ENCODE measurements at regions not wholly inside any gene's neighbourhood (a gene's known extent, or its start where the extent isn't known, plus 50 kb on each side); places are given as distances from the start of the nearest gene placed in this dataset.

- Histone ChIP-seq H3K36me3 (ENCODE audit: insufficient read depth) (peaks cover 8% of the 10 kb centered on the region), H3K27me3 (ENCODE audit: insufficient read depth) (no peaks in the 10 kb centered on the region), H3K4me1 (ENCODE audit: insufficient read depth) (peaks cover 27% of the 10 kb centered on the region), H3K4me2 (no peak overlapping the region), H3K9me2 (ENCODE audit: insufficient read depth) (no peaks in the 10 kb centered on the region), H2AFZ (no peak overlapping the region), H3K27ac (ENCODE audit: low read depth) (no peak overlapping the region), H3K4me3 (no peak overlapping the region), H3F3A (replicated peaks; ENCODE audit: low read depth) (no peaks in the 10 kb centered on the region), H4K20me1 (replicated peaks; ENCODE audit: insufficient read depth) (no peaks in the 10 kb centered on the region), H3K79me2 (replicated peaks; ENCODE audit: insufficient read depth) (no peaks in the 10 kb centered on the region)
- Mint-ChIP-seq H3K36me3 (ENCODE audit: low read depth) (peaks cover 23% of the 10 kb centered on the region), H3K27me3 (ENCODE audit: insufficient read depth, low read depth, poor library complexity) (peaks cover 11% of the 10 kb centered on the region), H3K4me1 (peaks cover 9% of the 10 kb centered on the region; the same call in 2 of the 3 replicates), H3K4me3 (no peak overlapping the region), H3K27ac (no peak overlapping the region), H3K9me3 (peaks cover 33% of the 10 kb centered on the region)
- DNase-seq (ENCODE audit: low spot score) (no peak), ATAC-seq (no peak)
- no peak for TF ChIP-seq NANOG (IDR thresholded peaks at IDR 0.05; ENCODE audit: borderline replicate concordance)
Observed at GRCh38 chr13:106340249-106340648, 195.2 kb downstream of the EFNB2 start.

- no peak for ATAC-seq
- Histone ChIP-seq H3K27ac (ENCODE audit: low read depth) (no peak overlapping the region), H3K4me3 (no peak overlapping the region), H4K20me1 (replicated peaks; ENCODE audit: insufficient read depth) (no peaks in the 10 kb centered on the region), H2AFZ (no peak overlapping the region), H3K9me2 (ENCODE audit: insufficient read depth) (no peaks in the 10 kb centered on the region), H3K79me2 (replicated peaks; ENCODE audit: insufficient read depth) (no peaks in the 10 kb centered on the region), H3K36me3 (ENCODE audit: insufficient read depth) (peaks cover 8% of the 10 kb centered on the region), H3F3A (replicated peaks; ENCODE audit: low read depth) (no peaks in the 10 kb centered on the region), H3K27me3 (ENCODE audit: insufficient read depth) (no peaks in the 10 kb centered on the region), H3K4me2 (no peak overlapping the region), H3K4me1 (ENCODE audit: insufficient read depth) (peaks cover 20% of the 10 kb centered on the region)
- peaks cover 23% of the 10 kb centered on the region for H3K36me3 Mint-ChIP-seq (ENCODE audit: low read depth)
- H3K9me3 Mint-ChIP-seq = peaks cover 33% of the 10 kb centered on the region
- DNase-seq (ENCODE audit: low spot score) = no peak
- no peak overlapping the region for H3K4me3 Mint-ChIP-seq
- peaks cover 11% of the 10 kb centered on the region for H3K27me3 Mint-ChIP-seq (ENCODE audit: insufficient read depth, low read depth, poor library complexity)
- H3K4me1 Mint-ChIP-seq = peaks cover 13% of the 10 kb centered on the region
- H3K27ac Mint-ChIP-seq = no peak overlapping the region
- TF ChIP-seq EZH2 (IDR thresholded peaks at IDR 0.05; ENCODE audit: low read depth, unreplicated experiment) = no peak
- TF ChIP-seq NANOG (IDR thresholded peaks at IDR 0.05; ENCODE audit: borderline replicate concordance) = no peak
- TF ChIP-seq ZNF331 (CRISPR knock-in tag; IDR thresholded peaks at IDR 0.05; ENCODE audit: low read depth) = no peak
- TF ChIP-seq ZNF462 (CRISPR knock-in tag; IDR thresholded peaks at IDR 0.05) = no peak
- TF ChIP-seq ETS1 (IDR thresholded peaks at IDR 0.05) = no peak
- TF ChIP-seq ZNF114 (CRISPR knock-in tag; IDR thresholded peaks at IDR 0.05) = no peak
- TF ChIP-seq CTCF (conservative IDR thresholded peaks at IDR 0.05; ENCODE audit: low read depth in 2 of 2) = no peak
- no peak for TF ChIP-seq CREB1 (CRISPR knock-in tag; IDR thresholded peaks at IDR 0.05; ENCODE audit: low read depth)
Observed at GRCh38 chr13:106337096-106337850, 198.2 kb downstream of the EFNB2 start.

Measured in GM23338 (cell line).